ENCODE measurements at regions not wholly inside any gene's neighbourhood (a gene's known extent, or its start where the extent isn't known, plus 50 kb on each side); places are given as distances from the start of the nearest gene placed in this dataset.

DNA sequence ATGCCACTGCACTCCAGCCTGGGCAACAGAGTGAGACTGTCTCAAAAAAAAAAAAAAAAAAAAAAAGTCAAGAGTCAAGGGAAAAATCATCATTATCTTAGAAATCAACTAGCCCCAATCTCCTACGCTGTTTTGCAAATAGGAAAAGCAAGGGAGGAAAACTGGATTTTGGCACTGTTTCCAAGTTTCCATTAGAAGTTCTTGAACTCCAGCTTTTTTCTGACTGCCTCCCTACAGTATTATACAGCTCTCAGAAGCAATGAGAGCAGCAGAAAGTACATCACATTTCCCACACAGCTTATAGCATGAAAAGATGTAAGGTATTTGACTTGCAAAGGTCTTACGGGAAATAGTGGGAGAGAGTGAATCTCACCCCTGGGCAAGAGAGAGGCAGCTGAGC, 127.8 kb downstream of the OSR1 start:
- Histone ChIP-seq H3K9me1 (ENCODE audit: insufficient read depth, low read length) (no peaks in the 10 kb centered on the region), H3K9ac (ENCODE audit: low read depth, low read length) (no peak overlapping the region), H3K79me1 (ENCODE audit: low read depth in 1 of 2, low read length in 2 of 2) (no peaks in the 10 kb centered on the region), H3K9me3 (ENCODE audit: control insufficient read depth, insufficient read depth, low read length) (no peaks in the 10 kb centered on the region), H3K56ac (ENCODE audit: extremely low read depth, insufficient read depth, low read length) (no peak overlapping the region), H2BK20ac (ENCODE audit: low read depth, low read length) (no peak overlapping the region), H2AK9ac (replicated peaks; ENCODE audit: low read depth, low read length, poor library complexity) (no peak overlapping the region), H2BK5ac (ENCODE audit: low read depth, low read length, poor library complexity, severe bottlenecking) (no peak overlapping the region), H3K27me3 (ENCODE audit: control insufficient read depth, insufficient read depth, low read length) (no peaks in the 10 kb centered on the region; the same call in 1 of the 2 replicates), H3K4me2 (ENCODE audit: low read depth, low read length) (no peak overlapping the region), H4K5ac (ENCODE audit: low read depth, low read length) (no peak overlapping the region), H4K20me1 (ENCODE audit: insufficient read depth, low read length) (no peaks in the 10 kb centered on the region), H4K91ac (ENCODE audit: insufficient read depth, low read depth, low read length) (no peak overlapping the region), H3K4me1 (ENCODE audit: control insufficient read depth, insufficient read depth, low read length) (peaks cover 12% of the 10 kb centered on the region), H2BK15ac (ENCODE audit: low read depth, low read length) (no peak overlapping the region), H3K27ac (ENCODE audit: insufficient read depth, low read length) (no peak overlapping the region), H3K23ac (ENCODE audit: low read depth, low read length) (no peak overlapping the region), H3K36me3 (ENCODE audit: control insufficient read depth, insufficient read depth, low read length) (no peaks in the 10 kb centered on the region), H3K18ac (ENCODE audit: low read depth, low read length) (no peak overlapping the region), H3K4me3 (ENCODE audit: insufficient read depth, low read depth, low read length) (no peak overlapping the region), H3K4ac (ENCODE audit: low read depth, low read length) (no peak overlapping the region), H2AK5ac (ENCODE audit: low read depth, low read length) (no peak overlapping the region), H4K8ac (ENCODE audit: low read depth in 2 of 2, low read length in 2 of 2) (no peak overlapping the region), H2BK120ac (ENCODE audit: low read depth, low read length) (no peak overlapping the region), H3K14ac (replicated peaks; ENCODE audit: low read depth, low read length) (no peak overlapping the region), H2AFZ (replicated peaks; ENCODE audit: low read length, poor library complexity) (no peak overlapping the region)
- ChIA-PET CTCF (interaction anchor here (0.7 kb wide), 1 partner anchor 138 kb away, joined by 3 read pairs; no protein-coding TSS in a partner anchor), POLR2A (ENCODE audit: unreplicated experiment) (no interaction called here)
- dilution Hi-C loops (cut with HindIII; ENCODE audit: low sequenced_read_pairs, unreplicated experiment), result no loop called here
- WGBS, 2 experiments (ENCODE audit: extremely low coverage in 2 of 2, insufficient read length in 1 of 2), result no CpG with 5 or more reads among the region's 2 CpGs
- in situ Hi-C loops (cut with MboI; ENCODE audit: low sequenced_read_pairs), result no loop called here
- no peak for DNase-seq
- TF ChIP-seq, protein P1, sequence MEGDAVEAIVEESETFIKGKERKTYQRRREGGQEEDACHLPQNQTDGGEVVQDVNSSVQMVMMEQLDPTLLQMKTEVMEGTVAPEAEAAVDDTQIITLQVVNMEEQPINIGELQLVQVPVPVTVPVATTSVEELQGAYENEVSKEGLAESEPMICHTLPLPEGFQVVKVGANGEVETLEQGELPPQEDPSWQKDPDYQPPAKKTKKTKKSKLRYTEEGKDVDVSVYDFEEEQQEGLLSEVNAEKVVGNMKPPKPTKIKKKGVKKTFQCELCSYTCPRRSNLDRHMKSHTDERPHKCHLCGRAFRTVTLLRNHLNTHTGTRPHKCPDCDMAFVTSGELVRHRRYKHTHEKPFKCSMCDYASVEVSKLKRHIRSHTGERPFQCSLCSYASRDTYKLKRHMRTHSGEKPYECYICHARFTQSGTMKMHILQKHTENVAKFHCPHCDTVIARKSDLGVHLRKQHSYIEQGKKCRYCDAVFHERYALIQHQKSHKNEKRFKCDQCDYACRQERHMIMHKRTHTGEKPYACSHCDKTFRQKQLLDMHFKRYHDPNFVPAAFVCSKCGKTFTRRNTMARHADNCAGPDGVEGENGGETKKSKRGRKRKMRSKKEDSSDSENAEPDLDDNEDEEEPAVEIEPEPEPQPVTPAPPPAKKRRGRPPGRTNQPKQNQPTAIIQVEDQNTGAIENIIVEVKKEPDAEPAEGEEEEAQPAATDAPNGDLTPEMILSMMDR (conservative IDR thresholded peaks at IDR 0.05; ENCODE audit: low read depth, low read length), result no peak
- TF ChIP-seq CEBPB (IDR thresholded peaks at IDR 0.05; ENCODE audit: low read depth, low read length), result no peak
- TF ChIP-seq MAZ (IDR thresholded peaks at IDR 0.05; ENCODE audit: borderline replicate concordance, low read depth, low read length), result no peak
- no peak for TF ChIP-seq CHD1 (IDR thresholded peaks at IDR 0.05; ENCODE audit: low read depth, low read length)
- intact Hi-C loops (cut with micrococcal nuclease), result no loop called here
- BruUV-seq (replicated peaks), result no TSS peak
- no peak for ATAC-seq (ENCODE audit: low read depth)

Measured in IMR-90 (cell line).